ENCODE measurements at regions not wholly inside any gene's neighbourhood (a gene's known extent, or its start where the extent isn't known, plus 50 kb on each side); places are given as distances from the start of the nearest gene placed in this dataset.

GRCh38 chr18:71012789-71013188 is 723.9 kb downstream of the SOCS6 start:
- Histone ChIP-seq H3K4me1 (ENCODE audit: insufficient read depth, low read length) (no peaks in the 10 kb centered on the region), H3K27me3 (ENCODE audit: control insufficient read depth in 1 of 2, insufficient read depth in 2 of 2, low read length in 2 of 2) (no peaks in the 10 kb centered on the region), H3K79me2 (ENCODE audit: insufficient read depth, low read length) (no peaks in the 10 kb centered on the region), H3K9ac (ENCODE audit: insufficient read depth, low read depth, low read length) (no peak overlapping the region), H3K9me3 (ENCODE audit: low read length) (peaks cover 5% of the 10 kb centered on the region; the same call in 1 of the 2 replicates), H2AFZ (ENCODE audit: low read length) (no peak overlapping the region), H3K4me3 (replicated peaks in 1 of 3; ENCODE audit: insufficient read depth in 1 of 3, low read depth in 2 of 3, low read length in 3 of 3) (no peak overlapping the region), H3K36me3 (replicated peaks in 1 of 2; ENCODE audit: control insufficient read depth in 1 of 2, insufficient read depth in 2 of 2, low read length in 2 of 2) (no peaks in the 10 kb centered on the region), H3K4me2 (ENCODE audit: low read depth, low read length) (no peak overlapping the region), H3K27ac (ENCODE audit: extremely low read length, insufficient read depth, low read length) (no peak overlapping the region), H4K20me1 (ENCODE audit: insufficient read depth, low read length) (no peaks in the 10 kb centered on the region)
- POLR2A ChIA-PET, result no interaction called here
- FAIRE-seq, result no peak
- no peak for TF ChIP-seq YEATS2 (CRISPR knock-in tag; IDR thresholded peaks at IDR 0.05; ENCODE audit: borderline replicate concordance)
- TF ChIP-seq ZBTB34 (CRISPR knock-in tag; IDR thresholded peaks at IDR 0.05), result no peak
- TF ChIP-seq REPIN1 (CRISPR knock-in tag; IDR thresholded peaks at IDR 0.05; ENCODE audit: borderline replicate concordance, low read depth), result no peak
- TF ChIP-seq TRIM24 (CRISPR knock-in tag; IDR thresholded peaks at IDR 0.05), result no peak
- no peak for TF ChIP-seq ZNF282 (IDR thresholded peaks at IDR 0.05; ENCODE audit: partially characterized antibody)
- TF ChIP-seq ZNF251 (CRISPR knock-in tag; IDR thresholded peaks at IDR 0.05), result no peak
- no peak for TF ChIP-seq HBP1 (CRISPR knock-in tag; IDR thresholded peaks at IDR 0.05; ENCODE audit: low read depth)
- no peak for TF ChIP-seq POLR2AphosphoS2 (IDR thresholded peaks at IDR 0.05; ENCODE audit: low read depth, low read length)
- TF ChIP-seq TBL1XR1 (IDR thresholded peaks at IDR 0.05; ENCODE audit: borderline replicate concordance, low read length, partially characterized antibody), result no peak
- TF ChIP-seq CENPX (CRISPR knock-in tag; IDR thresholded peaks at IDR 0.05), result no peak
- no peak for TF ChIP-seq ZFP1 (CRISPR knock-in tag; IDR thresholded peaks at IDR 0.05)
- TF ChIP-seq TBP (CRISPR knock-in tag; IDR thresholded peaks at IDR 0.05), result no peak
- no peak for TF ChIP-seq ZNF574 (CRISPR knock-in tag; IDR thresholded peaks at IDR 0.05)
- no TSS peak for BruUV-seq (replicated peaks)
- in situ Hi-C loops (cut with HindIII; ENCODE audit: extremely low pct_ligation_motif_present, low pct_unique_long_range_greater_than_20kb), result no loop called here
- no peak for DNase-seq (ENCODE audit: low spot score)
- WGBS (ENCODE audit: low lambda C conversion rate), result 0% methylated on average over 1 of the region's 1 CpG
- ATAC-seq, result no peak
- intact Hi-C loops (cut with micrococcal nuclease; ENCODE audit: unreplicated experiment), result no loop called here
- CTCF ChIA-PET (ENCODE audit: low intra/inter-chr PET ratio, low total read pairs), result no interaction called here

All from HepG2 (cell line).